ENCODE measurements at regions not wholly inside any gene's neighbourhood (a gene's known extent, or its start where the extent isn't known, plus 50 kb on each side); places are given as distances from the start of the nearest gene placed in this dataset.
"Not testable (repeated sequence)": the region's sequence is repeated elsewhere in the genome, so short reads cannot be mapped to it uniquely, and the experiment has no call there.

DNA sequence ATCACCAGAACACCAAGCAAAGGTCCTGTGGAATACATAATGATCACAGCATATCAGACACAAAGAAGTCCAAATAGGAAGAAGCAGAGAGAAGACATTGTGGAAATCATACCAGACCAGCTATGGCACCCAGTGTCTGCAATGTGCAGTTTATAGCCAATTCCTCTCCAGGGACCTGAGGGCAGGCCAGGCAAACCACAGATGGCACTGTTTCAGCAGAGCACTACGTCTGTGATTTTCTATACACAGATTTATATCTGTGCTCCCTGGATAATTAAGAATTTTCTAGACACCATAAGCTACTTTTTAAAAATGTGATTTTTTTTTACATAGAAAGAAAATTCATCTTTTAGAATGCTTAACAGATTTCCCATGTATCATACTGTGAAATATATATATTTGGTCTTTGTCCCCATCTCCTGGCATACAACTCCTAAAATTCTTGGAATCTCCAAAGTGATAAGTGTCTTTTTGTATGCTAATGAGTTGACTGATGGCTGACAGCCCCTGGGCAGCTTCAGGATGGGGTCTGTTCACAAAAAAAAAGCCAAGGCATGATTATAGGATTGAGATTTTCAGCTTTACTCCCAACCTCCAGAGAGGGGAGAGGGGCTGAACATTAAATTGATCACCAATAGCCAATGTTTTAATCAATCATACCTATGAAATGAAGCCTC lies 498.1 kb downstream of the SIPA1L2 start:
- no peak for DNase-seq (ENCODE audit: low read depth)

DNA sequence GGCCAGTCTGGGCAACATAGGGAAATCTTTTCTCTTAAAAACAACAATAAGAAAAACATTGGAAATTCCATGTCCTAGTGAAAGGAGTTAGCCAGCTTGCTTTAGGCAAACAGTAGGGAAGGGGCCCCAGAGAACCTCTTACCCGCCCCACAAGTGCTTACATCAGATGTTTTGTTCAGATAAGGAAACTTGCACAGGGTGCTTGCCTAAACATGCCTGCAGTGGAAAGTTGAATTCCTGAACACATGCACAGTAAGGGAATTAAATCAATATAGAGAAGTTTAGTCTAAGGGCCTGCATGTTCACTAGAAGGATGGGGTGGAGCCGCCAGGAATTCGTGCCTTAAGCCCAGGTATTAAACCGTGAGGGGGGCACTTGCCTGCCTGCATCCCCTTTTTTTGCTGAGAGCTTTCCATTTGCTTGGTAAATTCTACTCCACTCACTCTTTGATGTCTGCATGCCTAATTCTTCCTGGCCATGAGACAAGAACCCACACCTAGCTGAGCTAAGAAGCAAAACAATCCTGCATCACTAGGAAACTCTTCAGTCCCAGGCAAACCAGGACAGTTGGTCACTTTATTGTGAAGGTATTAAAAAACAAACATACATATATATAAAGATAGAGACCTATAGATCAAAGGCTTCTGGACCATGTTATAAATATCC lies 499.0 kb downstream of the SIPA1L2 start:
- no peak for DNase-seq (ENCODE audit: low read depth)

DNA sequence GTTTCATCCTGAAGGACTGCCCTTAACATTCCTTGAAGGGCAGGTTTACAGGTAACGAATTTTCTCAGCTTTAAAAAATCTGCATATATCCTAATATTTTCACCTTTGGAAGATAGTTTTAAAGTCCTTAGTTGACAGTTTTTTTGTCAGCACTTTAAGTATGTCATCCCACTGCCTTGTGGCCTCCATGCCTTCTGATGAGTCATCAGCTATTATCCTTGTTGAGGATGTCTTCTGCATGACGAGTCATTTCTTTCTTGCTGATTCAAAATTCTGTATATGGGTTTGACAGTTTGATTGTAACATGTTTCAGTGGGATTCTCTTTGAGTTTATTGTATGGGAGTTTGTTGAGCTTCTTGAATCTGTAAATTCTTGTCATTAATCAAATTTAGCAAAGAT lies 500.6 kb downstream of the DISC1 start:
- no peak for DNase-seq (ENCODE audit: low read depth)

GRCh38 chr1:232123775-232124659 lies 497.4 kb downstream of the DISC1 start:
- DNase-seq (ENCODE audit: low read depth) = no peak

- DNase-seq (ENCODE audit: low read depth) = not testable (repeated sequence)
These were observed 491.3 kb downstream of the DISC1 start for GRCh38 chr1:232117903-232118302.

DNA sequence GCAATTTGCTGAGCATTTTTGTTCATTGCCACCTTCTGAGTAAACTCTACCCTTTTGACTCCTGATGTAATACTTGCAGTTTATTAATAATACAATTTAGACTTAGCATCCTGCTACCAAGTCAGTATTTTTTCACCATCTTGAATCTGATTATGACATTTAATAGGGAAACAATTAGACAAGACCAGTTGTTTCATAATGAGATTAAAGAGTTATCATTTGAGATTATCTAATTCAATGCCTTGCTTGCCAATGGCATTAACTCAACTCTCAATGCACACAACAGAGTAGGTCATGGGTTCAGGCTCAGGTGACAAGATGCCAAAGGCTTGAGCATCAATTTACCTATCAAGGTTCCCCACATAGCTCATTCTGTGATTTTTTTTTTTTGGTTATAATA lies 488.4 kb downstream of the DISC1 start:
- DNase-seq (ENCODE audit: low read depth) = no peak

GRCh38 chr1:232112076-232112475 lies 485.5 kb downstream of the DISC1 start:
- no peak for DNase-seq (ENCODE audit: low read depth)

DNA sequence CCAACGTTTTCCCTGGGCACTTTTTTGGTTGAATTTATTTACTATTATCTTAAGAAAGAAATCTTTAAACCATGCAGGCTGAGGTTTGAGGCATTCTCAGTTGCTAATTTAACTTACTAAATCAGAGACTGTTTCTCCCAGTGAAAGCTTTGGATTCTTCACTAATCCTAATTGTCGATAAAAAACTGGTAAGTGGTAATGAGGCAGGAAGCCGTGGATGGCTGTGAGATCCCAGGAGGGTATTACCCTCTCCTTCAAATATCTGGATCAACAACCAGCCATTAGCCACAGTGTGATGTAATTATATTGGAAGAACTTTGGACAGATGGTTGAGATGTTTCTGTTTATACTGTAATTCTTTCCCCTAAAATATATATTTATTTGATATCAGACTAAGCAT lies 485.0 kb downstream of the DISC1 start:
- no peak for DNase-seq (ENCODE audit: low read depth)

- no peak for DNase-seq (ENCODE audit: low read depth)
These were observed 483.9 kb downstream of the DISC1 start for GRCh38 chr1:232110281-232111090.

DNA sequence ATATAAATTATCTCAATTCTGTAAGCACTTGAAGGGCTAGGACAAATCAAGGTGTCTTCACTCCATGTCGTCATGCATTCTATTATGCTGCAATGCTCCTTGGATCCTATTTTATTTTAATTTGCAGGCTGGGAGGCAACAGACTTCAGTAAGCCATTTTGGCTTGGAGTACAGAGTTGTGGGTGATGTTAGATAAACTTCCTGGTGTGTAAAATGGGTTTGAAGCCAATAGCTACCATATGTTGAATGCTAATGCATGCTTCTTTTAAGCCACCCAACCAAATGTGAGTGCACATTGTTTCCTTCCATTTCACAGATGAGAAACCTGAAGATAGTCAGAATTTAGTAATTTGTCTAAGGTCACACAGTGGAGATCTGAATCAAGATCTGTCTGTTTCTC lies 482.8 kb downstream of the DISC1 start:
- DNase-seq (ENCODE audit: low read depth) = no peak

GRCh38 chr1:232108598-232108997 lies 482.0 kb downstream of the DISC1 start:
- DNase-seq (ENCODE audit: low read depth) = no peak

DNA sequence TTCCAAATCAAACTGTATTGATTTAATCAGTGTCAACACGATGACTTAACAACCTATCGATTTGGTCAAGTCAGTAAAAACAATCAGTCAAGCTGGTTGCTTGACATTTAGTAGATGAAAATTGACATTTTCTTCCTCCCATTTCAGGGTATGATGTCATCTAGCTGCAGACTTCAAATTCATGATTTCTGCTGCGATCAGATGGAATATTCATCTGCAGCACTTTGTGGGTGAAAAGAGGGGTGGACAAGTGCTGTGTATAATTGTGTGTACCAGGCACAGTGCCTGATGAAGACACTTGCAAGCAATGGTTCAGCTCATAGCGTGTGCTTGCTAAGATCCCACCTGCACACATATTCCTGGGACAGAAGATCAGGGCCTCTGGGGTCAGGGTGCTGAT lies 479.8 kb downstream of the DISC1 start:
- no peak for DNase-seq (ENCODE audit: low read depth)

- DNase-seq (ENCODE audit: low read depth) = no peak
These were observed 479.0 kb downstream of the DISC1 start for GRCh38 chr1:232105561-232105960.

GRCh38 chr1:232101231-232101630 lies 474.6 kb downstream of the DISC1 start:
- DNase-seq (ENCODE audit: low read depth) = no peak

DNA sequence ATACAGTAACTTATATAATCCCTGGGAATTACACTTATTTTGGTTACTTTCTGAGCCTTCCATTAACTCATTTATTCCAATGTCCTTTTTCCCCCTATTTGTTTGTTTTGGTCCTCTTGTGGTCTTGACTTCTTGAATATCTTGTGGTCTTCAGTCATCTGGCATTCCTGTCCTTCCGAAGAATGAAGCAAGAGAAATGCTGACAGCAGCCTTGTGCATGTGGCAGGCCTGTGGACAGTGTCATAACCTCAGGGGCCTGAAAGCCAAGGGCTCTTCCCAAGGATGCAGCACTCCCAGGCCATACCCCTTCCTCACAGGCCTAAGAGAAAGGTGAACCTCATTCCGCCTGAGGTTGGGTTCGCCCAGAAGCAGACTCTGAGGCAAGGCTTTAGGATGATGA lies 470.2 kb downstream of the DISC1 start:
- no peak for DNase-seq (ENCODE audit: low read depth)
